OCI-LY3 (cell line): ENCODE measurements at regions not wholly inside any gene's neighbourhood (a gene's known extent, or its start where the extent isn't known, plus 50 kb on each side); places are given as distances from the start of the nearest gene placed in this dataset.

Experiments used
- H2AFZ ChIP-seq: fragments of 200-600, 300-600 bp; shearing (Covaris generic); 2 replicates; pipeline ENCODE4 v1.6.0; 2014; ENCODE audit warnings: antibody characterized with exemption, low read depth, low read length
- H3K27ac ChIP-seq: fragments of 200-600, 300-600 bp; sonication (generic); 2 replicates; pipeline ENCODE4 v1.5.1; 2014; ENCODE audit warnings: mild to moderate bottlenecking, low read length, moderate library complexity, mixed read lengths
- H3K27me3 ChIP-seq: fragments of 200-600, 300-600 bp; sonication (generic); 2 replicates; pipeline ENCODE4 v1.6.1; 2014; ENCODE audit warnings: low read depth, low read length, mixed read lengths
- H3K36me3 ChIP-seq: fragments of 200-600, 300-600 bp; sonication (generic); replicated peaks from 2 replicates; pipeline ENCODE3; 2014; ENCODE audit warnings: low read depth, low read length, mixed read lengths
- H3K4me1 ChIP-seq: fragments of 300-600, 200-600 bp; sonication (generic); 2 replicates; pipeline ENCODE4 v1.6.1; 2014; ENCODE audit warnings: low read length, mixed read lengths
- H3K4me2 ChIP-seq: fragments of 200-600, 300-600 bp; sonication (generic); 2 replicates; pipeline ENCODE4 v1.6.1; 2014; ENCODE audit warnings: low read length, mixed read lengths
- H3K4me3 ChIP-seq: fragments of 300-600, 200-600 bp; sonication (generic); 2 replicates; pipeline ENCODE4 v1.5.1; 2014; ENCODE audit warnings: antibody characterized with exemption, mild to moderate bottlenecking, low read length, moderate library complexity
- H3K79me2 ChIP-seq: fragments of 300-600, 200-600 bp; shearing (Covaris generic); 2 replicates; pipeline ENCODE4 v1.6.1; 2014; ENCODE audit warnings: mild to moderate bottlenecking, low read length, mixed read lengths
- H3K9ac ChIP-seq: fragments of 300-600, 200-600 bp; shearing (Covaris generic); 2 replicates; pipeline ENCODE4 v1.6.0; 2014; ENCODE audit warnings: mild to moderate bottlenecking, low read length, moderate library complexity
- H3K9me3 ChIP-seq: fragments of 200-600, 300-600 bp; shearing (Covaris generic); 2 replicates; pipeline ENCODE4 v1.6.1; 2014; ENCODE audit warnings: low read length, mixed read lengths; ENCODE audit not compliant: insufficient read depth
- H4K20me1 ChIP-seq: fragments of 200-600, 300-600 bp; sonication (generic); 2 replicates; pipeline ENCODE4 v1.6.1; 2016; ENCODE audit warnings: low read length, mixed read lengths; ENCODE audit not compliant: insufficient read depth
- CTCF ChIP-seq: fragments of 200-600, 300-600 bp; sonication (generic); IDR thresholded peaks from 2 replicates; pipeline ENCODE4 v1.5.1; 2014; ENCODE audit warnings: antibody characterized with exemption, low read length, low read depth
- EZH2phosphoT487 ChIP-seq: fragments of 200-600 bp; shearing (Covaris generic); IDR thresholded peaks from 2 replicates; pipeline ENCODE4 v1.6.1; 2018; ENCODE audit warnings: antibody characterized with exemption, mixed run types, low read depth

- Histone ChIP-seq H3K27ac (no peak overlapping the region; the same call in 1 of the 2 replicates), H3K36me3 (no peaks in the 10 kb centered on the region), H3K9ac (no peak overlapping the region), H3K4me2 (no peak overlapping the region), H3K27me3 (no peaks in the 10 kb centered on the region), H3K4me3 (no peak overlapping the region), H3K79me2 (no peaks in the 10 kb centered on the region), H4K20me1 (no peaks in the 10 kb centered on the region), H2AFZ (no peak overlapping the region), H3K9me3 (peaks cover 2% of the 10 kb centered on the region; the same call in 1 of the 2 replicates), H3K4me1 (peaks cover 21% of the 10 kb centered on the region)
- TF ChIP-seq EZH2phosphoT487 (no peak), CTCF (no peak)
These were observed 256.1 kb downstream of the TMEM38B start for GRCh38 chr9:105950448-105950847.

- Histone ChIP-seq H3K27ac (no peak overlapping the region; the same call in 1 of the 2 replicates), H3K79me2 (no peaks in the 10 kb centered on the region), H3K9ac (no peak overlapping the region), H3K4me3 (no peak overlapping the region), H3K4me2 (no peak overlapping the region), H4K20me1 (no peaks in the 10 kb centered on the region), H3K27me3 (0 out of 2 replicates have a peak, but pooled peaks cover 2% of the 10 kb centered on the region), H3K4me1 (peaks cover 21% of the 10 kb centered on the region), H2AFZ (no peak overlapping the region), H3K9me3 (peaks cover 2% of the 10 kb centered on the region; the same call in 1 of the 2 replicates), H3K36me3 (no peaks in the 10 kb centered on the region)
- no peak for TF ChIP-seq CTCF
- no peak for TF ChIP-seq EZH2phosphoT487
These were observed 256.6 kb downstream of the TMEM38B start for GRCh38 chr9:105950894-105951293.

GRCh38 chr9:105954517-105954916 is 260.2 kb downstream of the TMEM38B start:
- no peak for TF ChIP-seq EZH2phosphoT487
- TF ChIP-seq CTCF = no peak
- no peak overlapping the region for H2AFZ ChIP-seq
- H3K4me1 ChIP-seq = peaks cover 27% of the 10 kb centered on the region
- H3K9me3 ChIP-seq = 0 out of 2 replicates have a peak, but pooled peaks cover 4% of the 10 kb centered on the region
- H3K4me2 ChIP-seq = no peak overlapping the region
- H3K36me3 ChIP-seq = peaks cover 6% of the 10 kb centered on the region
- no peak overlapping the region for H3K27ac ChIP-seq
- H3K4me3 ChIP-seq = no peak overlapping the region
- no peak overlapping the region for H3K9ac ChIP-seq
- H3K79me2 ChIP-seq = no peaks in the 10 kb centered on the region
- H4K20me1 ChIP-seq = no peaks in the 10 kb centered on the region
- peaks cover 8% of the 10 kb centered on the region for H3K27me3 ChIP-seq

GRCh38 chr9:105957830-105958229 is 263.5 kb downstream of the TMEM38B start:
- peaks cover 34% of the 10 kb centered on the region for H3K27me3 ChIP-seq
- H3K4me1 ChIP-seq = peaks cover 27% of the 10 kb centered on the region
- H4K20me1 ChIP-seq = no peaks in the 10 kb centered on the region
- H3K79me2 ChIP-seq = no peaks in the 10 kb centered on the region
- H3K9me3 ChIP-seq = 0 out of 2 replicates have a peak, but pooled peaks cover 4% of the 10 kb centered on the region
- H3K36me3 ChIP-seq = peaks cover 6% of the 10 kb centered on the region
- TF ChIP-seq CTCF (no peak), EZH2phosphoT487 (no peak)
- no peak overlapping the region for H3K9ac ChIP-seq
- peak overlapping the region; percentile 20; the same call in 1 of the 2 replicates for H3K4me2 ChIP-seq
- H3K27ac ChIP-seq = no peak overlapping the region
- H3K4me3 ChIP-seq = no peak overlapping the region
- no peak overlapping the region for H2AFZ ChIP-seq
